KOPT-K1 (cell line): ENCODE measurements at regions not wholly inside any gene's neighbourhood (a gene's known extent, or its start where the extent isn't known, plus 50 kb on each side); places are given as distances from the start of the nearest gene placed in this dataset.
"Not testable (repeated sequence)": the region's sequence is repeated elsewhere in the genome, so short reads cannot be mapped to it uniquely, and the experiment has no call there.

Experiments
- H3K27ac ChIP-seq: fragments of 200-600 bp; sonication (generic); 2 replicates; pipeline ENCODE4 v1.5.1; 2016; ENCODE audit warnings: antibody characterized with exemption, mild to moderate bottlenecking, low read depth, low read length; ENCODE audit not compliant: poor library complexity, severe bottlenecking
- H3K36me3 ChIP-seq: fragments of 200-600 bp; sonication (generic); 2 replicates; pipeline ENCODE4 v1.5.1; 2017; ENCODE audit warnings: antibody characterized with exemption, mild to moderate bottlenecking, low read length, moderate library complexity; ENCODE audit not compliant: insufficient read depth
- H3K9me3 ChIP-seq: fragments of 200-600 bp; sonication (generic); 2 replicates; pipeline ENCODE4 v1.5.1; 2017; ENCODE audit warnings: antibody characterized with exemption, low read length, mild to moderate bottlenecking; ENCODE audit not compliant: insufficient read depth, poor library complexity, severe bottlenecking

- H3K27ac ChIP-seq: no peak overlapping the region
- no peaks in the 10 kb centered on the region for H3K9me3 ChIP-seq
- no peaks in the 10 kb centered on the region for H3K36me3 ChIP-seq
Observed at GRCh38 chrX:13468096-13468495, 101.3 kb upstream of the EGFL6 start.

GRCh38 chrX:13467243-13467642, 102.2 kb upstream of the EGFL6 start:
- H3K9me3 ChIP-seq: no peaks in the 10 kb centered on the region
- no peak overlapping the region for H3K27ac ChIP-seq
- no peaks in the 10 kb centered on the region for H3K36me3 ChIP-seq

GRCh38 chrX:13464599-13465275, 104.7 kb upstream of the EGFL6 start:
- H3K9me3 ChIP-seq: no peaks in the 10 kb centered on the region
- no peaks in the 10 kb centered on the region for H3K36me3 ChIP-seq
- H3K27ac ChIP-seq: no peak overlapping the region

- Histone ChIP-seq H3K36me3 (no peaks in the 10 kb centered on the region), H3K9me3 (no peaks in the 10 kb centered on the region), H3K27ac (no peak overlapping the region)
Observed at GRCh38 chrX:13463608-13464007, 105.8 kb upstream of the EGFL6 start.

GRCh38 chrX:13452283-13452682, 117.1 kb upstream of the EGFL6 start:
- Histone ChIP-seq H3K27ac (no peak overlapping the region), H3K9me3 (no peaks in the 10 kb centered on the region), H3K36me3 (no peaks in the 10 kb centered on the region)

- Histone ChIP-seq H3K27ac (no peak overlapping the region), H3K36me3 (no peaks in the 10 kb centered on the region)
Observed at GRCh38 chrX:13449441-13449840, 120.0 kb upstream of the EGFL6 start.

GRCh38 chrX:13448941-13449340, 120.5 kb upstream of the EGFL6 start:
- Histone ChIP-seq H3K36me3 (no peaks in the 10 kb centered on the region), H3K27ac (no peak overlapping the region), H3K9me3 (no peaks in the 10 kb centered on the region)

More at GRCh38 chrX:13449441-13449840, 120.0 kb upstream of the EGFL6 start:
- no peaks in the 10 kb centered on the region for H3K9me3 ChIP-seq

GRCh38 chrX:13441608-13442007, 121.8 kb upstream of the ATXN3L start:
- H3K9me3 ChIP-seq, H3K27ac ChIP-seq, H3K36me3 ChIP-seq: not testable (repeated sequence)

- H3K36me3 ChIP-seq: no peaks in the 10 kb centered on the region
- H3K27ac ChIP-seq: no peak overlapping the region
- H3K9me3 ChIP-seq: no peaks in the 10 kb centered on the region
Observed at GRCh38 chrX:13440176-13440575, 120.3 kb upstream of the ATXN3L start.

- Histone ChIP-seq H3K27ac (no peak overlapping the region), H3K9me3 (no peaks in the 10 kb centered on the region)
Observed at GRCh38 chrX:13433298-13433605, 113.4 kb upstream of the ATXN3L start.

GRCh38 chrX:13432414-13433297, 112.8 kb upstream of the ATXN3L start:
- H3K27ac ChIP-seq: no peak overlapping the region

More at GRCh38 chrX:13433298-13433605, 113.4 kb upstream of the ATXN3L start:
- H3K36me3 ChIP-seq: no peaks in the 10 kb centered on the region

GRCh38 chrX:13430136-13430827, 110.4 kb upstream of the ATXN3L start:
- Histone ChIP-seq H3K27ac (no peak overlapping the region), H3K36me3 (no peaks in the 10 kb centered on the region), H3K9me3 (no peaks in the 10 kb centered on the region)

More at GRCh38 chrX:13432414-13433297, 112.8 kb upstream of the ATXN3L start:
- Histone ChIP-seq H3K36me3 (no peaks in the 10 kb centered on the region), H3K9me3 (no peaks in the 10 kb centered on the region)

GRCh38 chrX:13428053-13428786, 108.4 kb upstream of the ATXN3L start:
- Histone ChIP-seq H3K36me3 (no peaks in the 10 kb centered on the region), H3K27ac (no peak overlapping the region), H3K9me3 (no peaks in the 10 kb centered on the region)

- no peaks in the 10 kb centered on the region for H3K36me3 ChIP-seq
- no peaks in the 10 kb centered on the region for H3K9me3 ChIP-seq
- no peak overlapping the region for H3K27ac ChIP-seq
Observed at GRCh38 chrX:13427441-13428052, 107.7 kb upstream of the ATXN3L start.
